ENCODE measurements at regions not wholly inside any gene's neighbourhood (a gene's known extent, or its start where the extent isn't known, plus 50 kb on each side); places are given as distances from the start of the nearest gene placed in this dataset.
"Not testable (repeated sequence)": the region's sequence is repeated elsewhere in the genome, so short reads cannot be mapped to it uniquely, and the experiment has no call there.

GRCh38 chr11:81700076-81700475, 1033.6 kb downstream of the FAM181B start:
- no peak for DNase-seq

GRCh38 chr11:81687057-81687456, 1046.6 kb downstream of the FAM181B start:
- DNase-seq = no peak

- no peak for DNase-seq
Observed at GRCh38 chr11:81674211-81674610, 1059.5 kb downstream of the FAM181B start.

GRCh38 chr11:81673001-81673400, 1060.7 kb downstream of the FAM181B start:
- DNase-seq = no peak

GRCh38 chr11:81669935-81670543, 1063.6 kb downstream of the FAM181B start:
- DNase-seq = no peak

DNA sequence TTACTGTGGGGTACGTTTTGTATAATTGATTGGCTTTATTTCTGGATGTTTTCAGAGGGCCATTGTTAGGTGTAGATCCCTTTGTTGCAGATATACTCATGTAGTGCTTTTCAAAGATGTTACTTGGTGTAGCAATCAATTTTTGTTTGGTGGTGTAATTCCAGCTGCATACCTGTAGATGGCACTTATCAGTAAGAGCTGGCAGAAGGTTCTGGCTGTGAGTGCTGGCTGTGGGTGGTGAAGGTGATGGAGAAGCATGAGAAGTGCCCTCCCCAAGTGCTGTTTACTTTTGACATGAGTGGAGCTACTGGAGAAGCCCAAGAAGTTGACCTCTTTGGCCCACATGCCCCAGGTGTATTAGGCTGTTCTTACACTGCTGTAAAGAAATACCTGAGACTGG, 1074.9 kb downstream of the FAM181B start:
- DNase-seq = no peak

GRCh38 chr11:81655351-81655750, 1078.3 kb downstream of the FAM181B start:
- DNase-seq = no peak

- DNase-seq = no peak
Observed at GRCh38 chr11:81647374-81647773, 1086.3 kb downstream of the FAM181B start.

GRCh38 chr11:81644239-81644840, 1089.3 kb downstream of the FAM181B start:
- DNase-seq = peak; percentile 39 to 45

GRCh38 chr11:81634483-81634882, 1099.2 kb downstream of the FAM181B start:
- DNase-seq = no peak

GRCh38 chr11:81602508-81602907, 1131.2 kb downstream of the FAM181B start:
- no peak for DNase-seq

DNA sequence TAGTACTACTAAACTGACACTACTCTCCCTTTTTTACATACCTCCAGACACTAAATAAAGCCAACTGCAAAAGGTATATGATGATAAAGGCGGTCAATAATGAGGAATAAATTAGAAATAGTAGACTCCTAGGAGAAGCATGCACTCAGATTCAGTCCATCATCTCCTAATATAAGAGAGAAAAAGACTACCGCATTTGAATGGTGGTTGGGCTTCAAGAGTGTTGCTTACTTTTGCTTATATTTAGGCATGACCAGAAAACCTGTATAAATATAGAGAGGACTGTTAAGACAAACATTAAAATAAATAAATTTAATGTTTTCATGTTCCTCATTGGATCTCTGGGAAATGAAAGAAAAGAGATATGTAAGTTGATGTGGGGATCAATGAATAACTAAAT, 1137.0 kb downstream of the FAM181B start:
- no peak for DNase-seq

GRCh38 chr11:81585390-81585933, 1148.2 kb downstream of the FAM181B start:
- DNase-seq = no peak

DNA sequence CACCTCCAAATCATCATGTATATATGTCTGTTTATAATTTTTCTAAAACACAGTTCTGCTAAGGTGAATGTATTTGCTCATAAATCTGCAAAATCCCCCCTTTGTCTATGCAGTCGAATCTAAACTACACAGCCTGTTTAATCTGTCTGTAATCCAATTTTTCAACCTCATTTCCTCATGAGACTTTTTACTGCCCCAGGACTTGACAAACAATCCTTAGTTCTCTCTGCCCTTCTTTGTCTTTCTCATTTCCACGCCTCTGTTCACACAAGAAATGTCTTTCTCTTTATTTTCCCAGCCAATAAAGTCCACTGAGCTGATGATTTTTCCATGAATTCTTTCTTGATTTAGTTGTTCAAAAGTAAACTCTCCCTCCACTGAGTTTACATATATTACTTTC, 1154.3 kb downstream of the FAM181B start:
- DNase-seq = no peak

DNA sequence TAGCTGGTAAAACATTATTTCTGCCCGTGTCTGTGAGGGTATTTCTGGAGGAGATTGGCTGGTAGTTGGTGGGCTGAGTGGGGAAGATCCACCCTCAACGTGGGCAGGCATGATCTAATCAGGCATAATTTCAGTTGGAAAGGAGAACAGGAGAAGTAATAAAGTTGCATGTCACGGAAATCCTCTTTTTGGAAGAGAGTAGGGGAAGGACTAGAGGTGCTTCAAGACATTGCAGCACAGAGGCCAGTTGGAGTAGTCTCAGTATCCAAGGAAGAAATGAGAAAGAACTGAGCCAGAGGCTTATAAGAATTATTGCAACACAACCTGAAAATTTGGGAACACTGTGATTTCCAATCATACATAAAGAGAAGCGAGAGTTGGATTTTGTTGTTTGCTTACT, 1155.1 kb downstream of the FAM181B start:
- DNase-seq = no peak

DNA sequence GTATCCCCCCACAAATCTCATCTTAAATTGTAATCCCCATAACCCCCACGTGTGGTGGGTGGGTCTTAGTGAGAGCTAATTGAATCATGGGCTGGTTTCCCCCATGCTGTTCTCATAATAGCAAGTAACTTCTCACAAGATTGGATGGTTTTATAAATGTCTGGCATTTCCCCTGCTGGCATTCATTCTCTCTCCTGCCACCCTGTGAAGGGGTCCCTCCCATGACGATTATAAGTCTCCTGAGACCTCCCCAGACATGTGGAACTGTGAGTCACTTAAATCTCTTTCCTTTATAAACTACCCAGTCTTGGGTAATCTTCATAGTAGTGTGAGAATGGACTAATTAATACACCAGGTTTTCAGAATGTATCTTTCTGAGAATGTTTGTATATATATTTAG, 1159.4 kb downstream of the FAM181B start:
- no peak for DNase-seq

- DNase-seq = no peak
Observed at GRCh38 chr11:81573367-81573766, 1160.3 kb downstream of the FAM181B start.

- no peak for DNase-seq
Observed at GRCh38 chr11:81570669-81571068, 1163.0 kb downstream of the FAM181B start.

GRCh38 chr11:81569999-81570398, 1163.7 kb downstream of the FAM181B start:
- no peak for DNase-seq

DNA sequence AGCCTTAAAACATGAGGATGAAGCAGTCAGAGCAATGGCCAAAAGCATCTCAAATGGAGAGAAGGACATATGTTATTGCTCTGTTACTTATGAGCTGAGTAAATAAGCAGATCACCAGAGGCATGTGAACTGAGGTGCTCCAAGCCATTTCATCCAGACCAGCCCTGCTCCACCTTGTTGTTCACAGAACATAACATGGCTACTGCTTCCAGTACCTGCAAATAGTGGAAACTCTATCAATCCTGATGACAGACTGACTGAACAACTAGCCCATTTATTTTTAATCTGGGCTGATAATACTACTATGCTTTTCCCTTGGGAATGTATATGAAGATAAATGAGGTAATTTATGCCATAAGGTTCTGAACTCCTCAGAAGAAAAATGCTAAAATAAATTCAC, 1164.7 kb downstream of the FAM181B start:
- DNase-seq = no peak

DNA sequence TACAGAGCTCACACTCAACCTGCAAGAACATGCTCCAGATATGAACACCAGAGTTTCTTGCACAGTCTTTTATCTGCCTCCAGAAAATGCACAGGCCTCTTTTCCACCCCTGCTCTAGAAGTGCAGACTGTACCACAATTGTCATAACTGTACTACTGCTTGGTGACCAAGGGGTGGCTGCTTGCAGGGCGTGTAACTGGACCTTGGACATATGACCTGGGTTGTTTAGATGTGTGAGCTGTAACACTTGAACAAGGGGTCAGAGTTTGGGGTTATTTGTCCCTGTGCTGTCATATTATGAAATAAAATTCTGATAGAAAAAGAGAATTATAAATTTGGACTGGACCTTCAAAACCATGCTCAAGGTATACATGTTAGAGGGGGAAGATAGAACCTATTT, 1185.5 kb downstream of the FAM181B start:
- DNase-seq = no peak

GRCh38 chr11:81539806-81540205, 1193.9 kb downstream of the FAM181B start:
- DNase-seq = not testable (repeated sequence)

DNA sequence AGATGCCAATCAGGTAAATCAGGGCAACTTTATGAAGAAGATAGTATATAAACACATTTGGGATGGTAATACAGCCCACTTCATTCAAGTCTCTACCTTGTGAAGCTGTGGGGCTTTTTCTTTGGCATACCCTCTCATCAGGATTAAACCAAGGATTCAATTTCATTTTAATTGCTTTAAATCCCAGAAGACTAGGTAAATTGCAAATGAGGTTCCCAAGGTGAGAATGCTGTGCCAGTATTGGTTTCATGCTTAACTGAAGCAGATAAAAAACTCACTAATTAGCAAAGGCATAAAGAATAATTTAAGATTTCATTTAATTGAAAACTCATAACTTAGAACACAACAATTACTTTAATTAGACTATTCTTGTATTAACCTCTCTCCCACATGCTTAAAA, 1218.1 kb downstream of the FAM181B start:
- no peak for DNase-seq

GRCh38 chr11:81497202-81497804, 1236.4 kb downstream of the FAM181B start:
- peak; percentile 14 to 26 for DNase-seq

Data from NCI-H2081 (cell line).